Erythroblast (primary cell): ENCODE measurements at regions not wholly inside any gene's neighbourhood (a gene's known extent, or its start where the extent isn't known, plus 50 kb on each side); places are given as distances from the start of the nearest gene placed in this dataset.

Experiments used
- DNase-seq, 2 experiments: peaks; one replicate each; lab custom pipeline; 2025; lab: John Stamatoyannopoulos, UW
- GATA1 ChIP-seq: IDR thresholded peaks from 2 replicates; pipeline ENCODE4 v1.6.1; 2011; ENCODE audit warnings: low read depth, mild to moderate bottlenecking, control low read depth, low read length, moderate library complexity
- POLR2A ChIP-seq: IDR thresholded peaks from 2 replicates; pipeline ENCODE4 v1.6.1; 2011; ENCODE audit warnings: mild to moderate bottlenecking, low read length

DNA sequence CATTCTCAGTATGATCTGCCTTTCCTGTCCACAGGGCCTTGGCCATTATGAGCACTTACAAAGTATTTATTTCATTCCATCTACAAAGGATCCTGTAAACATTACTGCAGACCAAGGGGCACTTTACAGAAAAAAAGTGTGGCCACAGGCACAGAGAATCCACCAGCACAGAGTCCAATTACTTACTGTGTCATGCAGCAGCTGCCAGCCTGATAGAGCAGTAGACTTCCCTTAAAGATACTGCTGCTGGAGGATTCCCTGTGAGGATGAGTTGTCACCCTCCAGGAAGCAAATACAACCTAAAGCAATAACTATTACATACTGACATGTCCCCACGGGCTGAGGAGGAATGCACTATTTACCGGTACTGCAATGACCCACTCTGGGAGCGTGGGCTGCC, 97.1 kb upstream of the COG2 start:
- DNase-seq: no peak
- TF ChIP-seq POLR2A (no peak), GATA1 (no peak)

DNA sequence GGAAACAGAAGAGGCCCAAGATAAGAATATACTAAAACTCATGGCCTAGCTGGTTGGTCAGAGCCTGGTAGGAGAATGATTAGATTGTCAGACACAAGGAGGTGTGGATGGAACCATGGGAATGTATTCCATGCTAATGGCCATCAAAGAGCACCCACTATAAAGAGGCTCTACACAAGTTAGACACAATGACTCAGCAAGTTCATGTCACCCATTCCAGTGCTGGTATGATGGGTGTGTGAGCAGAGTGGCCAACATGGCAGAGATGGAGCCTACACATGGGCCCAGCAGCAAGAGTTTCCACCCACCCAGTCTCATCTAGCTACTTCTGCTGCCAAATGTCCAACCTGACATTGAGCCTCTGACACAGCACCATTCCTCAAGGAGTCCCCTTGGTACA, 97.5 kb upstream of the COG2 start:
- DNase-seq: peak; percentile 5 to 9
- TF ChIP-seq GATA1: no peak
- no peak for TF ChIP-seq POLR2A

DNA sequence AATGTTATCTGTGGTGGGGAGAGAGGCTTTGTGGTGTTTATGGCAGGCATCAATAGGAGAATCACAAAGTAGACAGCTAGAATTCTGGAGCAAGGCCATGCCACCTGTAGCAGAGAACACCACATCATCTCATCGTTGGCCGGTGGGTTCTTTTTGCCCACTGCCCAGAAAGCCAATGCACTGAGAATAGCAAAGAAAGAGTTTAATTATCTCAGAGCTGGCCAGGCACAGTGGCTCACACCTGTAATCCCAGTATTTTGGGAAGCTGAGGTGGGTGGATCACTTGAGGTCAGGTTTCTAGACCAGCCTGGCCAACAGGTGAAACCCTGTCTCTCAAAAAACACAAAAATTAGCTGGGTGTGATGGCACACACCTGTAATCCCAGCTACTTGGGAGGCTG, 99.2 kb upstream of the COG2 start:
- TF ChIP-seq POLR2A (no peak), GATA1 (no peak)
- no peak for DNase-seq

DNA sequence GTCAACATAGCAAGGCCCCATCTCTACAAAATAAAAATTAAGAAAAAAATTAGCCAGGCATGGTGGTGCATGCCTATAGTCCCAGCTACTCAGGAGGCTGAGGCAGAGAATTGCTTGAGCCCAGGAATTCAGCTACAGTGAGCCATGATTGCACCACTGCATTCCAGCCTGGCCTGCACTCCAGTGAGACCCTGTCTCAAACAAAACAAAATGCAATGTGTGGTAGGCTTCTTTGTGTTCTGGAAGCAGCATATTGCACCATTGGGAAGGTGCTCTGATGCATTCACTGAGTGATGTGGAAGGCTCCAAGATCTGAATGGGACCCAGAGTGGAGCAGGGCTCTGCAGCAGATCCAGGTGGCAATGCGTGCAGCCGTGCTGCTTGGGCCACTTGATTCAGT, 99.6 kb upstream of the COG2 start:
- no peak for TF ChIP-seq GATA1
- TF ChIP-seq POLR2A: no peak
- no peak for DNase-seq

DNA sequence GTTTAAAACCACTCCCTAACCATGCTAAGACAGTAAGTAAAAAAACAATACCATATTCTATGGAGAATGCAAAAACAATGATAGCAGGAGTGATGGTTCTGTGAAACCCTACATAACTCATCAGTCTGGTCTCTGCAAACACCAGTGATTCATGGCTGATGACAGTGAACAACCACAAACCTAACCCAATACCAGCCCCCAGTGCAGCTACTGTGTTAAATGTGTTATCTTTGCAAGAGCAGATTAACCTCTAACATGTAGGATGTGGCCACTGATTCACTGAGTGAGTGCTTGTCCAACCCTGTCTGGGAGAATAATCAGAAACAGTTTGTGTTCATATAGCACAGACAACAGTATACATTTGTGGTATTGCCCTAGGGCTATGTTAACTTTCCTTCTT, 100.2 kb upstream of the COG2 start:
- no peak for DNase-seq
- TF ChIP-seq GATA1 (no peak), POLR2A (no peak)

DNA sequence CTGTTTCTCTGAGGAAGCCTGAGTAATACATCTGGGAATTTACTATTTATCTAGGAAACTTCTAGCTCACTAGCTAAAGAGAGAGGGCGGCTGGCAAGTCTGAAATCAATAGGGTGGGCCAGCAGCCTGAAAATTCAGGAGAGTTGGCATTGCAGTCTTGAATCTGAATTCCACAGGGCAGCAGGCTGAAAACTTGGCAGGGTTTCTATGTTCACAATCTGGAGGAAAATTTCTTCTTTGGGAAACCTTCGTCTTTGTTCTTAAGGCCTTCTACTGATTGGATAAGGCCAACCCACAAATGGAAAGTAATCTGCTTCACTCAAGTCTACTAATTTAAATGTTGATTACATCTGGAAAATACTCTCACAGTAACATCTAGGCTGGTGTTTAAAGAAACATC, 101.0 kb upstream of the COG2 start:
- DNase-seq: no peak
- TF ChIP-seq GATA1: no peak
- TF ChIP-seq POLR2A: no peak

DNA sequence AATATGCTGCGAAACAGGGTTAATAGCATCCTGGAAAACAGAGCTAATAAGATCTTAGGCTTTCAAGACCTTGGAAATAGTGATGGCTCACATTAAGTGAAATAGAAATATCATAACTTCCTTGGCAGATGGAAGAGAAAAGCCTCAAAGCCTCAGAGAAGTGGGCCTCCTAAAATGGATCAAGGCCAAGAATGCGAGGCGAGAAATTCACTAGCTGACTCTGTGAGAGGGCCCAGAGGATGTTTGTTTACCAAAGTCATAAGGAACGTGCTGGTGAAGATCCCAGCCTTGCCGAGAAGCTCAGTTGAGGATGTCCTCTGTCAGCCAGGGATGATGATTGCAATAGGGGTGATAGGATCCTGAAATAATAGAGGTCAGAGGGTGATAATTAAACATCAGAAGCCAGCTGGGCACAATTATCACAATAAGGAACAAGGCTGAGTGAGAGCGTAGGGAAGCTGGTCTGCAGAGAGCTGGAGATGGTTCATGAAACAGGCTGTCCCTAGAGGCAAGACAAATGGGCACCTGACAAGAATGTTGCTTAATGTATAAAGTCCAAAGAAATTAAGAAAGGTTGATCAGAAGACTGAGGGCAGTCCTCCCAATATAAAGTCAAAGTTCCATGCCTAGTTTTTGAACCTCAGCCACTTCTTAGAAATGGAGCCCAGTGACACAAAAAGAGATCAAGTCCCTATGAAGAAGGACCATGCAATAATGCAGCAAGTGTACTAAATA, 101.7 kb upstream of the COG2 start:
- no peak for DNase-seq
- no peak for TF ChIP-seq POLR2A
- TF ChIP-seq GATA1: no peak

DNA sequence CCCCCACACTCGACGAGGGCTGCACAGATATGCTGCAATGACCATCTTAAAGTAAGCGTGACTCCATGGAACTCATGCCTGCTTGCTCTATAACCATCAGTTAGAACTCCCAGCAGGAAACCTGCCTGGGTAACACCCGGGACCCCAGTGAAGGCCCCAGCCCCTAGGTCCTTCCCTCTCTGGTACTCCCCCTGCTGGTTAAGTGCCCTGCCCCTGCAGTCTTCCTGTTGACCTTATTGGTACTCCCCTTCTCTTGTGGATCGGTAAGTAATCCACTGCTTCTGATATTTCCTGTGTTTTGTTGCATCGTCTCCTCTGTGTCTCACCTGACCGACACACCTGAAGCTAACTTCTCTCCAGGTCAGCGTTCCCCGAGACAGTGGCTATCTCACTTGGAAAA, 104.8 kb upstream of the COG2 start:
- no peak for DNase-seq
- TF ChIP-seq GATA1 (no peak), POLR2A (no peak)

DNA sequence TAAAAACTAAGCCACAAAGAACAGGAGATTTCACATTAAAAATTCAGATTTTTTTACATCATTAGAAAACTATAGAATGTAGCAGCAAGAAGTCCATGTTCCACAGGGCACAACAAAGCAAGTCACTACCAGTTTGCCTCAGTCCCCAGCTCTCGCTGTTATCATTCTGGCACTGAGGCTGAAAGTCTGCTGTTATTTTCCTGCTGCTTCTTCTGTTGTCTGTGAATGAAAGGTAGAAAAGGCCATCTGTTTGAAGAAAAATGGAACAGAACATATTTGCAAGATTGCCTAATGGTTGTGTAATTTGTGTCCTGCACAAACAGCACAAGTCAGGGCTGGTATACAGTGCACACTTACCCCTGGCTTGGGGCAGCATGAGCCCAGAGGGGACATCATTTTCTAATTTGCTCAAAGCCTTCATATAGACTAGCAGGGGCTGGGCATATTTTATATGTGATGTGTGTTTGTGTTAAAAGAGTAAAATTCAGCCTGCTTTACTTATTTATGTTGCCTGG, 105.6 kb upstream of the COG2 start:
- no peak for DNase-seq
- TF ChIP-seq POLR2A (no peak), GATA1 (no peak)

DNA sequence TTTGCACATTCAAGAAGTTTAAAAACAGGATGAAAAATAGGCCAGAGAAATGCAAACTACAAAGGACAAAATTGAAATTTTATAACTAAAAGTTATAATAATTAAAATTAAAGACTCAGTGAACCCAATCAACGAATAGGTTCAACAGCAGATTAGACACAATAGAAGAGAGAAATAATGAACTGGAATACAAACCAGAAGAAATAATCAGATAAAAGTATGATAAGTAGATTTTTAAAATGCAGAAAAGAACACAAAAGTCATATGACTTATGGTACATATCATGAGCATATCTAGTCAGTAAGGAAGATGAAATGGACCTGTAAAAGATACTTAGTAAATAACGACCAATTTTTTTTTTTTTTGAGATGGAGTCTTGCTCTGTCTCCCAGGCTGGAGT, 108.1 kb upstream of the COG2 start:
- no peak for DNase-seq
- TF ChIP-seq POLR2A (no peak), GATA1 (no peak)

DNA sequence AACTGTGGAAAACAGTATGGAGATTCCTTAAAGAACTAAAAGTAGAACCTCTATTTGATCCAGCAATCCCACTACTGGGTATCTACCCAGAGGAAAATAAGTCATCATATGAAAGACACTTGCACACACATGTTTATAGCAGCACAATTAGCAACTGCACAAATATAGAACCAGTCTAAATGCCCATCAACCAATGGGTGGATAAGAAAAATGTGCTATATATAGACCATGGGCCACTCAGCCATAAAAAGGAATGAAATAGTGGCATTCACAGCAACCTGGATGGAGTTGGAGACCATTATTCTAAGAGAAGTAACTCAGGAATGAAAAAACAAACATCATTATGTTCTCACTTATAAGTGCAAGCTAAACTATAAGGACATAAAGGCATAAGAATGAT, 105.0 kb upstream of the PGBD5 start:
- no peak for DNase-seq
- TF ChIP-seq POLR2A (no peak), GATA1 (no peak)

DNA sequence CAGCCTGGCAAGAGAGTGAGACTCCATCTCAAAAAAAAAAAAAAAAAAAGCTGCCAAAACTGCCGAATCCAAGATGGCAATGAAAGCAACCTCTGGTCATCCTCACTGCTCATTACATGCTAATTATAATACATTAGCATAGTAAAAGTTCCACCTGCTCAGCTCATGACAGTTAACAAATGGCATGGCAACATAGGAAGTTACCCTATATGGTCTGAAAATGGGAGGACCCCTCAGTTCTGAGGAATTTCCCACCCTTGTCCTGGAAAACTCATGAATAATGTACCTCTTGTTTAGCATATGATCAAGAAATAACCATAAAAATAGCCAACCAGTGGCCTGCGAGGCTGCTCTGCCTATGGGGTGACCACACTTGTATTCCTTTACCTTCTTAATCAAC, 93.1 kb upstream of the PGBD5 start:
- no peak for DNase-seq
- no peak for TF ChIP-seq POLR2A
- TF ChIP-seq GATA1: no peak

DNA sequence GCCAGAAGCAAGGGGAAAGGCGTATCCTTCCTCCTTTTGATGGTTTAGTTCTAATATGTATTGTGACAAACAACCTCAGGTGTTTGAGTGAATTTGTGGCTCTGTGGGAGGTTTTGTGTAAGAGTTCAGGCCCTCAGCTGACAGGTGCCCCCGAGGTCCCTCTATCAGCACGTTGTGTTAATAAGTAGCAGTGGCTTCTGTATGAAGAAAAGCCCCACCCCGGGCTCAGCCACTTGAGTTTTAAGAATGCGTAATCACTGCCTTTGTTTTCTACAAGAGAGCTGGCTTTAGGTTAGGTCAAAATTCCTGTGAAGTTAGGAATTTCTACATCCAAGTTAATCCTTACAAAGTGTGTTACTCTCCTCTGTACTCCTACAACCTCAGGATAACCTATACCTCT, 92.4 kb upstream of the PGBD5 start:
- DNase-seq: no peak
- TF ChIP-seq POLR2A (no peak), GATA1 (no peak)

DNA sequence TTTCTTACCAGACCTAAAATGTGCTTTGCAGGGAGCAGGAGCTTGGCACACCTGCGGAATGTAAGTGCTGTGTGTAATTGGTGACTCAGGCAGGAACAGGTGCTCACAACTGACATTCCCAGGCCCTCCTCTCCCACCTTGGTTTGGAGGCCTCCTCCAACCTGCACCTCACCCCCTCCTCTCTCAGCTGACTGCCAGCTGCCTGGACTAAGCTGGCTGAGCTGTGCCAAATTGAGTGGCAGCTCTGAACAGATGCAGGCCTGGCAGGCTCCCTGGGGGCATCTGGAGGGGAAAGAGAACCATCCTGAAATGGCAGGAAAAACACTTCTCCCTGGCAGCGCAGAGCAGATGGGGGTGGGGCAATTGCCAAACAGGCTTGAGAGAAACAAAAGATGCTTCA, 91.7 kb upstream of the PGBD5 start:
- TF ChIP-seq POLR2A (no peak), GATA1 (no peak)
- no peak for DNase-seq

DNA sequence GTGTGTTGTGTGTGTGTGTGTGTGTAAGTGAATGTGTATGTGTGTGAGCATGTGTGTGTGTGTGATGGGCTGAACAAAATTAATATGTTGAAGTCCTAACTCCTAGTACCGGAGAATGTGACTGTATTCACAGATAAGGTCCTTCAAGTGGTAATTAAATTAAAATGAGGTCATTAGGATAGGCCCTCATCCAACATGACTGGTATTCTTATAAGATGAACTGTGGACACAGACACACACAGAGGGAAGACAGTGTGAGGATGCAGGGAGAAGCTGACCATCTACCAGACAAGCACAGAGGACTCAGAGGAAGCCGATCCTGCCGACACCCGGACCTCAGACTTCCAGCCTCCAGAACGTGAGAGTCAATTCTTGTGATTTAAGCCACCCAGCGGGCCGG, 91.2 kb upstream of the PGBD5 start:
- DNase-seq: no peak
- TF ChIP-seq GATA1 (no peak), POLR2A (no peak)

DNA sequence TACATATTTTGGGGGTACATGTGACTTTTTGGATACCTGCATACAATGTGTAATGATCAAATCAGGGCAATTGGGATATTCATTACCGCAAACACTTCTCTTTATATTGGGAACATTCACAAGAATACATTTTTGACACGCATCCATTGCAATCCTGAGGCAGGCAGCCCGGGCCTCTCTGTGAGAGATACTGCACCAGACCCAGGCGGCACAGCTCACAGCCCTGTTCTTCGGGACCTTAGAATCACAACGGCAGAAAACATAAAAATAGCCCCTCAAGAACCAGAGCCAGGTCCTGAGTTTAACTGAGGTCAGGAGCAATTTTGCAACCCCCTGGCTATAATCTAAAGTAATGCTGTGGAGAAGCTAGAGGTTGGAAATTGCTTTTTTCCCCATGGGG, 90.8 kb upstream of the PGBD5 start:
- no peak for DNase-seq
- TF ChIP-seq GATA1 (no peak), POLR2A (no peak)
